Smooth muscle cell (in vitro differentiated cells): ENCODE measurements at regions not wholly inside any gene's neighbourhood (a gene's known extent, or its start where the extent isn't known, plus 50 kb on each side); places are given as distances from the start of the nearest gene placed in this dataset.

Experiments used
- DNase-seq: peaks from one replicate; lab custom pipeline; 2025; ENCODE audit not compliant: unreplicated experiment; lab: John Stamatoyannopoulos, UW
- H2AFZ ChIP-seq: fragments of 200-600 bp; sonication (generic); 2 replicates; pipeline ENCODE4 v1.6.0; 2016; ENCODE audit warnings: antibody characterized with exemption, low read depth, mild to moderate bottlenecking
- H3F3A ChIP-seq: fragments of 200-600 bp; sonication (generic); 2 replicates; pipeline ENCODE4 v1.6.0; 2017; ENCODE audit warnings: antibody characterized with exemption, low read depth
- H3K27ac ChIP-seq: fragments of 200-600 bp; sonication (generic); 2 replicates; pipeline ENCODE4 v1.5.1; 2016; ENCODE audit warnings: low read depth, mild to moderate bottlenecking
- H3K27me3 ChIP-seq: fragments of 200-600 bp; sonication (generic); 2 replicates; pipeline ENCODE4 v1.6.1; 2016; ENCODE audit warnings: low read depth, mild to moderate bottlenecking
- H3K36me3 ChIP-seq: fragments of 200-600 bp; sonication (generic); 2 replicates; pipeline ENCODE4 v1.5.1; 2016; ENCODE audit warnings: low read depth
- H3K4me1 ChIP-seq: fragments of 200-600 bp; sonication (generic); 2 replicates; pipeline ENCODE4 v1.5.1; 2016; ENCODE audit warnings: low read depth
- H3K4me2 ChIP-seq: fragments of 200-600 bp; sonication (generic); 2 replicates; pipeline ENCODE4 v1.6.0; 2016; ENCODE audit warnings: mild to moderate bottlenecking
- H3K4me3 ChIP-seq: fragments of 200-600 bp; sonication (generic); 2 replicates; pipeline ENCODE4 v1.5.1; 2016; ENCODE audit warnings: mild to moderate bottlenecking
- H3K79me2 ChIP-seq: fragments of 200-600 bp; sonication (generic); 2 replicates; pipeline ENCODE4 v1.6.0; 2016; ENCODE audit warnings: low read depth, mild to moderate bottlenecking
- H3K9ac ChIP-seq: fragments of 200-600 bp; sonication (generic); 2 replicates; pipeline ENCODE4 v1.6.0; 2016; ENCODE audit warnings: low read depth
- H3K9me3 ChIP-seq: fragments of 200-600 bp; sonication (generic); replicated peaks from 2 replicates; pipeline ENCODE4 v1.5.1; 2016; ENCODE audit warnings: low read depth
- H4K20me1 ChIP-seq: fragments of 200-600 bp; sonication (generic); 2 replicates; pipeline ENCODE4 v1.6.0; 2016; ENCODE audit warnings: low read depth
- CTCF ChIP-seq: fragments of 200-600 bp; sonication (generic); IDR thresholded peaks from 2 replicates; pipeline ENCODE4 v1.5.1; 2017; ENCODE audit warnings: borderline replicate concordance, mild to moderate bottlenecking, antibody characterized with exemption; ENCODE audit not compliant: insufficient read depth, poor library complexity, severe bottlenecking
- WGBS: methylation state at CpG from one replicate; pipeline ENCODE4 v1.1.7; 2016; ENCODE audit warnings: low lambda C conversion rate; 5-methylcytosine and 5-hydroxymethylcytosine counted together

- Histone ChIP-seq H3K79me2 (no peaks in the 10 kb centered on the region), H2AFZ (no peak overlapping the region), H4K20me1 (no peaks in the 10 kb centered on the region), H3K27ac (no peak overlapping the region), H3K27me3 (no peaks in the 10 kb centered on the region), H3K4me2 (no peak overlapping the region), H3K4me1 (no peaks in the 10 kb centered on the region), H3K4me3 (no peak overlapping the region), H3K9me3 (no peaks in the 10 kb centered on the region), H3K9ac (no peak overlapping the region), H3K36me3 (no peaks in the 10 kb centered on the region), H3F3A (no peaks in the 10 kb centered on the region)
- no peak for DNase-seq
- WGBS, result 65% methylated on average over 1 of the region's 1 CpG
- TF ChIP-seq CTCF, result no peak
Observed at GRCh38 chr1:181909010-181909409, 152.5 kb downstream of the ZNF648 start.

- H3K27ac ChIP-seq, result no peak overlapping the region
- H2AFZ ChIP-seq, result no peak overlapping the region
- TF ChIP-seq CTCF, result no peak
- H3K9ac ChIP-seq, result no peak overlapping the region
- 93% methylated on average over 6 of the region's 6 CpGs for WGBS
- no peaks in the 10 kb centered on the region for H3F3A ChIP-seq
- H3K4me1 ChIP-seq, result no peaks in the 10 kb centered on the region
- no peak for DNase-seq
- no peak overlapping the region for H3K4me3 ChIP-seq
- H3K9me3 ChIP-seq, result no peaks in the 10 kb centered on the region
- no peaks in the 10 kb centered on the region for H3K79me2 ChIP-seq
- no peaks in the 10 kb centered on the region for H3K36me3 ChIP-seq
- peaks cover 3% of the 10 kb centered on the region for H3K27me3 ChIP-seq
- H4K20me1 ChIP-seq, result no peaks in the 10 kb centered on the region
- H3K4me2 ChIP-seq, result no peak overlapping the region
Observed at GRCh38 chr1:181906631-181907030, 154.9 kb downstream of the ZNF648 start.

GRCh38 chr1:181905944-181906597, 155.4 kb downstream of the ZNF648 start:
- Histone ChIP-seq H3F3A (no peaks in the 10 kb centered on the region), H4K20me1 (no peaks in the 10 kb centered on the region), H3K36me3 (no peaks in the 10 kb centered on the region), H3K9ac (no peak overlapping the region), H2AFZ (no peak overlapping the region), H3K4me2 (no peak overlapping the region), H3K27ac (no peak overlapping the region), H3K79me2 (no peaks in the 10 kb centered on the region), H3K4me1 (no peaks in the 10 kb centered on the region), H3K27me3 (peaks cover 3% of the 10 kb centered on the region), H3K9me3 (no peaks in the 10 kb centered on the region), H3K4me3 (no peak overlapping the region)
- 93% methylated on average over 2 of the region's 2 CpGs for WGBS
- no peak for DNase-seq
- no peak for TF ChIP-seq CTCF

GRCh38 chr1:181898773-181899172, 162.7 kb downstream of the ZNF648 start:
- Histone ChIP-seq H4K20me1 (no peaks in the 10 kb centered on the region), H3F3A (no peaks in the 10 kb centered on the region)

More at GRCh38 chr1:181898773-181899172, 162.7 kb downstream of the ZNF648 start:
- Histone ChIP-seq H2AFZ (no peak overlapping the region), H3K36me3 (no peaks in the 10 kb centered on the region), H3K4me3 (no peak overlapping the region), H3K9ac (no peak overlapping the region), H3K4me2 (no peak overlapping the region), H3K4me1 (no peaks in the 10 kb centered on the region), H3K9me3 (no peaks in the 10 kb centered on the region), H3K79me2 (no peaks in the 10 kb centered on the region), H3K27me3 (peaks cover 3% of the 10 kb centered on the region), H3K27ac (no peak overlapping the region)
- no peak for DNase-seq
- no peak for TF ChIP-seq CTCF
